ENCODE measurements at regions not wholly inside any gene's neighbourhood (a gene's known extent, or its start where the extent isn't known, plus 50 kb on each side); places are given as distances from the start of the nearest gene placed in this dataset.
A peak's percentile ranks its signal among the peaks of the same experiment; 100 is the strongest.
"Not testable (repeated sequence)": the region's sequence is repeated elsewhere in the genome, so short reads cannot be mapped to it uniquely, and the experiment has no call there.

GRCh38 chr7:6958371-6958770 is 132.3 kb upstream of the CCZ1B start:
- H3K36me3 ChIP-seq; H3K27ac ChIP-seq; H3K4me3 ChIP-seq; DNase-seq; H3K27me3 ChIP-seq; ATAC-seq; H3K9me3 ChIP-seq; H3K4me1 ChIP-seq; intact Hi-C loops (cut with DNase I): not testable (repeated sequence)
- 87% methylated on average over 9 of the region's 15 CpGs for WGBS (ENCODE audit: insufficient coverage, low coverage, low lambda C conversion rate, missing lambda C conversion rate)

- 63% methylated on average over 2 of the region's 4 CpGs for WGBS (ENCODE audit: insufficient coverage, low coverage, low lambda C conversion rate, missing lambda C conversion rate)
- intact Hi-C loops (cut with DNase I); ATAC-seq: not testable (repeated sequence)
These were observed 133.9 kb upstream of the CCZ1B start for GRCh38 chr7:6959942-6960341.

DNA sequence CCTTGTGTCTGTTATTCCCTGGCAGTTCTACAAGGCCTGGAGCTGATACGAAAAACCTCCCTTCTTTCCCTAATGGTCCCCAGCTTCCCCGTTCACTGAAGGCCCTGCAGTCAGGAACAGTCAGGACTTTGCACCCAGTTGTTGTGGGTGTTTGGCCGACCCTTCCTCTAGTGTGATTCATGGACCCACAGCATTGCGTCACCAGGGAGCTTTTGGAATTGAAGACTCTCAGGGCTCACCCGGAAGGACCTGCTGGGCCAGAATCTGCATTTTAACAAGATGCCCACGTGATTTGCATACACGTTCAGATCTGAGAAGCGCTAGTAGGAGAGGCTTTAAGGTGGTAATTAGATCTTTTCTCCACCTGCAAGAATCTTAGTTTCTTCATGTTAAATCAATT is 136.8 kb upstream of the CCZ1B start:
- intact Hi-C loops (cut with DNase I); ATAC-seq: not testable (repeated sequence)
- 62% methylated on average over 8 of the region's 8 CpGs for WGBS (ENCODE audit: insufficient coverage, low coverage, low lambda C conversion rate, missing lambda C conversion rate)

More at GRCh38 chr7:6959942-6960341, 133.9 kb upstream of the CCZ1B start:
- H3K36me3 ChIP-seq, H3K27me3 ChIP-seq, H3K4me3 ChIP-seq, H3K4me1 ChIP-seq, DNase-seq, H3K9me3 ChIP-seq, H3K27ac ChIP-seq: not testable (repeated sequence)

DNA sequence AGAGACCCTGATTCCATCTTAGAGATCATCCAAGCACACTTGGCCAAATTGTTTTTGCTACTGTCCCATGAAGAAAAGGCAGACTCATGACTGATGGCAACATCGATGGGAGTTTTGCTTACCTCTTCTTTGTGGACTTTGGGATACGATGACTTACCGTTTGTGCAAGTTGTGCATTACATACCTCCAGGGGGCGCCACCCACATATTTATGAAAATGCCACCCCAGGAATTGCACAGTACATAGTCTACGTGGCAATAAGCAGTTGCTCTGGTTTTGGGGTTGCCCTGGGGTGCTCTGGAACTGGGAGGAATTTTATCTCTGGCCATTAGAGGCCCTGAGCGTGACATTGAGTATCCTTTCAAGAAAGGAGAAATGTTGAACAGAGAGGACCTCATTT is 139.0 kb upstream of the CCZ1B start:
- DNase-seq; H3K9me3 ChIP-seq; H3K27me3 ChIP-seq; ATAC-seq; H3K4me3 ChIP-seq; H3K27ac ChIP-seq; H3K36me3 ChIP-seq; intact Hi-C loops (cut with DNase I); H3K4me1 ChIP-seq: not testable (repeated sequence)
- WGBS (ENCODE audit: insufficient coverage, low coverage, low lambda C conversion rate, missing lambda C conversion rate), result 8% methylated on average over 2 of the region's 6 CpGs
- peak; percentile 21 to 39 (median 31) for TF ChIP-seq CTCF (IDR thresholded peaks at IDR 0.05)

More for the DNA sequence above, 136.8 kb upstream of the CCZ1B start:
- not testable (repeated sequence) for H3K27me3 ChIP-seq, H3K27ac ChIP-seq, H3K36me3 ChIP-seq, H3K4me1 ChIP-seq, H3K9me3 ChIP-seq, DNase-seq, H3K4me3 ChIP-seq

GRCh38 chr7:6970180-6970579 is 144.1 kb upstream of the CCZ1B start:
- intact Hi-C loops (cut with DNase I); H3K27ac ChIP-seq: not testable (repeated sequence)
- 100% methylated on average over 1 of the region's 3 CpGs for WGBS (ENCODE audit: insufficient coverage, low coverage, low lambda C conversion rate, missing lambda C conversion rate)

DNA sequence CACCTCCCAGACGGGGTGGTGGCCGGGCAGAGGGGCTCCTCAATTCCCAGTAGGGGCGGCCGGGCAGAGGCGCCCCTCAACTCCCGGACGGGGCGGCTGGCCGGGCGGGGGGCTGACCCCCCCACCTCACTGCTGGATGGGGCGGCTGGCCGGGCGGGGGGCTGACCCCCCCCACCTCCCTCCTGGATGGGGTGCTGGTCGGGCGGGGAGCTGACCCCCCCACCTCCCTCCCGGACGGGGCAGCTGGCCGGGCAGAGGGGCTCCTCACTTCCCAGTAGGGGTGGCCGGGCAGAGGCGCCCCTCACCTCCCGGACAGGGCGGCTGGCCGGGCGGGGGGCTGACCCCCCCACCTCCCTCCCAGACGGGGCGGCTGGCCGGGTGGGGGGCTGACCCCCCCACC is 148.8 kb upstream of the CCZ1B start:
- intact Hi-C loops (cut with DNase I); H3K36me3 ChIP-seq; H3K27me3 ChIP-seq; H3K9me3 ChIP-seq; ATAC-seq; DNase-seq; H3K4me3 ChIP-seq; H3K27ac ChIP-seq; H3K4me1 ChIP-seq: not testable (repeated sequence)
- WGBS (ENCODE audit: insufficient coverage, low coverage, low lambda C conversion rate, missing lambda C conversion rate), result 93% methylated on average over 9 of the region's 27 CpGs

More at GRCh38 chr7:6970180-6970579, 144.1 kb upstream of the CCZ1B start:
- not testable (repeated sequence) for H3K4me1 ChIP-seq, DNase-seq, H3K9me3 ChIP-seq, H3K36me3 ChIP-seq, ATAC-seq, H3K27me3 ChIP-seq, H3K4me3 ChIP-seq

DNA sequence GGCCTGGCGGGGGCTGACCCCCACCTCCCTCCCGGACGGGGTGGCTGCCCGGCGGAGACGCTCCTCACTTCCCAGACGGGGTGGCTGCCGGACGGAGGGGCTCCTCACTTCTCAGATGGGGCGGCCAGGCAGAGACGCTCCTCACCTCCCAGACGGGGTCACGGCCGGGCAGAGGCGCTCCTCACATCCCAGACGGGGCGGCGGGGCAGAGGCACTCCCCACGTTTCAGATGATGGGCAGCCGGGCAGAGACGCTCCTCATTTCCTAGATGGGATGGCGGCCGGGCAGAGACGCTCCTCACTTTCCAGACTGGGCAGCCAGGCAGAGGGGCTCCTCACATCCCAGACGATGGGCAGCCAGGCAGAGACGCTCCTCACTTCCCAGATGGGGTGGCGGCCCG is 149.3 kb upstream of the CCZ1B start:
- H3K9me3 ChIP-seq; H3K4me1 ChIP-seq; H3K4me3 ChIP-seq; DNase-seq; intact Hi-C loops (cut with DNase I); H3K36me3 ChIP-seq; ATAC-seq; H3K27me3 ChIP-seq; H3K27ac ChIP-seq: not testable (repeated sequence)
- WGBS (ENCODE audit: insufficient coverage, low coverage, low lambda C conversion rate, missing lambda C conversion rate), result no CpG with 5 or more reads among the region's 28 CpGs

DNA sequence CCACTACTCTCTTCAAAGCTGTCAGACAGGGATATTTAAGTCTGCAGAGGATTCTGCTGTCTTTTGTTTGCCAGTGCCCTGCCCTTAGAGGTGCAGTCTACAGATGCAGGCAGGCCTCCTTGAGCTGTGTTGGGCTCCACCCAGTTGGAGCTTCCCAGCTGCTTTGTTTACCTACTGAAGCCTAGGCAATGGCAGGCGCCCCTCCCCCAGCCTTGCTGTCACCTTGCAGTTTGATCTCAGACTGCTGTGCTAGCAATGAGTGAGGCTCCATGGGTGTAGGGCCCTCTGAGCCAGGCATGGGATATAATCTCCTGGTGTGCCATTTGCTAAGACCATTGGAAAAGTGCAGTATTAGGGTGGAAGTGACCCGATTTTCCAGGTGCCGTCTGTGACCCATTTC is 151.3 kb upstream of the CCZ1B start:
- ATAC-seq; H3K9me3 ChIP-seq; intact Hi-C loops (cut with DNase I); H3K4me1 ChIP-seq; H3K4me3 ChIP-seq; DNase-seq; H3K27ac ChIP-seq; H3K27me3 ChIP-seq; H3K36me3 ChIP-seq: not testable (repeated sequence)
- 20% methylated on average over 1 of the region's 3 CpGs for WGBS (ENCODE audit: insufficient coverage, low coverage, low lambda C conversion rate, missing lambda C conversion rate)

DNA sequence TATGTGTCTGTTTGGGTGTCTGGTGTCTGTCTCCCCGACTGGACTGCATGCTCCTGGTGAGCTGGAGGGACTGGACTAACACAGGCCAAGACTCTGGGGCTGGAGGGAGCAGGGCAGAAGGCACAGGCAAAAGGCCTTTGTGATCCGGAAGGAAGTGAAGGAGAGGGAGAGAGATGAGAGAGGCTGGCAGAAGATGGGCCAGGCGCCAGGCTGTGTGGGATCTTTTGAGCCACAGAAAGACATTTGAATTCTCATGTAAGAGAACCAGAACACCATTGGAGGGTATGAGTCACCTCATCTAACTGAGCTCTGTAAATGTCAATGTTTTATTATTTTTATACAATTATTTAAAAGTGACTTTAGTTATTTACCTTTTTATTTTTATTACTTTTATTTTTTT is 152.3 kb upstream of the CCZ1B start:
- 65% methylated on average over 3 of the region's 3 CpGs for WGBS (ENCODE audit: insufficient coverage, low coverage, low lambda C conversion rate, missing lambda C conversion rate)

GRCh38 chr7:6979456-6979855 is 153.4 kb upstream of the CCZ1B start:
- H3K36me3 ChIP-seq; DNase-seq; H3K4me1 ChIP-seq; H3K27ac ChIP-seq; intact Hi-C loops (cut with DNase I); H3K4me3 ChIP-seq; H3K27me3 ChIP-seq; ATAC-seq; H3K9me3 ChIP-seq: not testable (repeated sequence)
- 46% methylated on average over 4 of the region's 10 CpGs for WGBS (ENCODE audit: insufficient coverage, low coverage, low lambda C conversion rate, missing lambda C conversion rate)

More for the DNA sequence above, 152.3 kb upstream of the CCZ1B start:
- H3K4me1 ChIP-seq; H3K36me3 ChIP-seq; DNase-seq; H3K9me3 ChIP-seq; H3K27me3 ChIP-seq; H3K4me3 ChIP-seq; intact Hi-C loops (cut with DNase I); H3K27ac ChIP-seq; ATAC-seq: not testable (repeated sequence)

DNA sequence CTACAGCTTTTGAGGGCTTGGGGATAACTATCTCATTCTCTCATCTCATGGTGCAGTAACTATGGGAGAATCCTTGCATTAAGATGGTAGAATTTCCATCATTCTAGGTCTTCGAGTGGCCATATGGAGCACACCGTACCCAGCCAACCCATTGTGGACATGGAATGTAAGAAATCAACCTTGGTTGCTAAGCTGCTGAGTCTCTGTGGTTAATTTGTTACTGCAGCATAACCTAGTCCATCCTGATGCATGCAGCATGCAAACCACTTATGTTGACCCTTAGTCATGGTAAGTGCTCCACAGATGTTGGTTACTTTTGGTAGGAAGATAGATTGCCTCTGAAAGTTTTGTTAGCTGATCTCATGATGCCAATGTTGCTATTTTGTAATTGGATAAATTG is 156.3 kb upstream of the CCZ1B start:
- DNase-seq; H3K4me3 ChIP-seq; H3K36me3 ChIP-seq; H3K27ac ChIP-seq; H3K9me3 ChIP-seq; intact Hi-C loops (cut with DNase I); ATAC-seq; H3K4me1 ChIP-seq; H3K27me3 ChIP-seq: not testable (repeated sequence)
- 86% methylated on average over 2 of the region's 2 CpGs for WGBS (ENCODE audit: insufficient coverage, low coverage, low lambda C conversion rate, missing lambda C conversion rate)

All from right lobe of liver (tissue), 6 donors.